Sigmoid colon (tissue), 6 donors: ENCODE measurements at regions not wholly inside any gene's neighbourhood (a gene's known extent, or its start where the extent isn't known, plus 50 kb on each side); places are given as distances from the start of the nearest gene placed in this dataset.

Source experiments
- DNase-seq: peaks from one replicate; pipeline ENCODE4 v3.0.0-alpha.2; 2019
- H3K27ac ChIP-seq, 4 donors: fragments of 200-600 bp; sonication (generic); one replicate each; pipeline ENCODE4 v1.5.1; 2016 to 2019; ENCODE audit warnings: mild to moderate bottlenecking in 1 of 4
- H3K27me3 ChIP-seq, 3 donors: fragments of 200-600 bp; sonication (generic); one replicate each; pipeline ENCODE4 v1.5.1; 2019; ENCODE audit warnings: mild to moderate bottlenecking in 1 of 3
- H3K36me3 ChIP-seq, 4 donors: fragments of 200-600 bp; sonication (generic); one replicate each; pipeline ENCODE4 v1.5.1; 2016 to 2019
- H3K4me1 ChIP-seq, 4 donors: fragments of 200-600 bp; sonication (generic); one replicate each; pipeline ENCODE4 v1.5.1; 2017 to 2019
- H3K4me3 ChIP-seq, 4 donors: fragments of 200-600 bp; sonication (generic); one replicate each; pipeline ENCODE4 v1.5.1; 2017 to 2019; ENCODE audit warnings: mild to moderate bottlenecking in 2 of 4, moderate library complexity in 1 of 4
- H3K9me3 ChIP-seq, 4 donors: fragments of 200-600 bp in 3 of 4; sonication (generic) in 3 of 4; one replicate each; pipeline versions ENCODE4 v1.5.1 to v1.6.1; 2013 to 2019
- EP300 ChIP-seq, 4 donors: sonication (generic); formaldehyde crosslinking; IDR thresholded peaks; one replicate each; pipeline ENCODE4 v1.6.1; 2017; ENCODE audit warnings: antibody characterized with exemption in 4 of 4
- POLR2A ChIP-seq, 2 donors: fragments of 450-650 bp; IDR thresholded peaks; one replicate each; pipeline ENCODE4 v1.6.1; 2016; ENCODE audit warnings: antibody characterized with exemption in 2 of 2, mild to moderate bottlenecking in 2 of 2, moderate library complexity in 2 of 2
- POLR2AphosphoS5 ChIP-seq, 4 donors: sonication (generic); formaldehyde crosslinking; IDR thresholded peaks; one replicate each; pipeline ENCODE4 v1.6.1; 2017; ENCODE audit warnings: antibody characterized with exemption in 4 of 4
- WGBS, 2 donors: extraction: QIAGEN DNeasy Blood & Tissue Kit; methylation state at CpG; one replicate each; pipeline ENCODE4 v1.1.7; 2013; 5-methylcytosine and 5-hydroxymethylcytosine counted together
- intact Hi-C: fragments of 100-400 bp; cut with DNase I; formaldehyde crosslinking; loops from one replicate; pipeline ENCODE4 v1.15.1; 2023
- TF ChIP-seq, protein P1 (sequence below), 4 experiments: fragments of 450-650 bp in 3 of 4; fragments of 200-600 bp in 1 of 4; IDR thresholded peaks; one replicate each; pipeline ENCODE4 v1.5.1; 2016 to 2019; ENCODE audit warnings: antibody characterized with exemption in 4 of 4, mild to moderate bottlenecking in 3 of 4, moderate library complexity in 2 of 4
- donor health status: healthy with polysubstance abuse.
- donor health status: healthy.

DNA sequence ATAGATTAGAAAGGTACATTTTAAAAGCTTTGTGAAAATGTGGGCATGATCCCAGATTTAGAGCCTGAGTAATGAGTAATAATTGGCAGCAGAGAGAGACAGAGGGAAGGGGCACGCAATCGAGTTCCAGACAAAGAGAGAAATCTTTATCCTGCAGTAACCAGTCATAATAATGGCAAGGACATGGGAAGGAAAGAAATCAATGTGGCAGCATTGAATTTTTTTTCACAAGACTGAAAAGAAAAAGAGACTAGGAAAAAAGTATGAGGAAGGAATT lies 790.8 kb upstream of the SOX9 start:
- TF ChIP-seq, protein P1, sequence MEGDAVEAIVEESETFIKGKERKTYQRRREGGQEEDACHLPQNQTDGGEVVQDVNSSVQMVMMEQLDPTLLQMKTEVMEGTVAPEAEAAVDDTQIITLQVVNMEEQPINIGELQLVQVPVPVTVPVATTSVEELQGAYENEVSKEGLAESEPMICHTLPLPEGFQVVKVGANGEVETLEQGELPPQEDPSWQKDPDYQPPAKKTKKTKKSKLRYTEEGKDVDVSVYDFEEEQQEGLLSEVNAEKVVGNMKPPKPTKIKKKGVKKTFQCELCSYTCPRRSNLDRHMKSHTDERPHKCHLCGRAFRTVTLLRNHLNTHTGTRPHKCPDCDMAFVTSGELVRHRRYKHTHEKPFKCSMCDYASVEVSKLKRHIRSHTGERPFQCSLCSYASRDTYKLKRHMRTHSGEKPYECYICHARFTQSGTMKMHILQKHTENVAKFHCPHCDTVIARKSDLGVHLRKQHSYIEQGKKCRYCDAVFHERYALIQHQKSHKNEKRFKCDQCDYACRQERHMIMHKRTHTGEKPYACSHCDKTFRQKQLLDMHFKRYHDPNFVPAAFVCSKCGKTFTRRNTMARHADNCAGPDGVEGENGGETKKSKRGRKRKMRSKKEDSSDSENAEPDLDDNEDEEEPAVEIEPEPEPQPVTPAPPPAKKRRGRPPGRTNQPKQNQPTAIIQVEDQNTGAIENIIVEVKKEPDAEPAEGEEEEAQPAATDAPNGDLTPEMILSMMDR (IDR thresholded peaks at IDR 0.05): no peak
- no peak for TF ChIP-seq EP300 (IDR thresholded peaks at IDR 0.05)
- 65 to 91% methylated on average over 2 of the region's 2 CpGs for WGBS, 2 donors
- no peak overlapping the region for H3K27ac ChIP-seq
- no peaks in the 10 kb centered on the region for H3K27me3 ChIP-seq
- H3K9me3 ChIP-seq: no peaks in the 10 kb centered on the region
- H3K36me3 ChIP-seq: no peaks in the 10 kb centered on the region
- no peak for DNase-seq
- H3K4me3 ChIP-seq: no peak overlapping the region
- intact Hi-C loops: no loop called here
- no peaks in the 10 kb centered on the region for H3K4me1 ChIP-seq

DNA sequence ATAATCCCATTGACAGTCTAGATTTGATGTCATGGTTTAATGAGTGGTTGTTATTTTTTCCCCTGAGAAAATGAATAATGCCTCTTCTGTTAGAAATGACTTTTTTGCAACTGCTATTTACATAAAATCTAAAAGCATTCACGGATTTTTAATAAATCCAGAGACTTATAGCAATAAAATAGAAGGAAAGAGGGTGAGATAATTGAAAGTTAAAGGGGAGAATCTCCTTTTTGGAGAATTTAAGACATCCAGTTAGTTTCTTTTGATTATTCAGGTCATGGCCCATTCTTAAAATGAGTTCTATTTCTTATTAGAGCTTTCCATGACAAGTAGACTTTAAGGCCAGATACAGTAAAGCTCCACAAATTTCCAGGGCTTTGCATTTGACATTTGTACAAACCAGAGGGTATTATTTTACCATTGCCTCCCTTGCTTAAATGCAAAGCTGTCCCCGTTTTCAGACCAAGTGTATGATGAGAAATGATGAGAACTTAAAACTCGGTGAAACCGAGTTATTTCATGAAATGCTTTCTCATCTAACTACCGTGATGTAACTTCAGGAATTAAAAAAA lies 789.0 kb upstream of the SOX9 start:
- WGBS, 2 donors: 81 to 85% methylated on average over 5 of the region's 5 CpGs
- Histone ChIP-seq H3K27ac (no peak overlapping the region), H3K9me3 (no peaks in the 10 kb centered on the region), H3K36me3 (no peaks in the 10 kb centered on the region), H3K4me3 (no peak overlapping the region), H3K4me1 (no peaks in the 10 kb centered on the region), H3K27me3 (no peaks in the 10 kb centered on the region)
- TF ChIP-seq EP300 (IDR thresholded peaks at IDR 0.05) (no peak), POLR2A (IDR thresholded peaks at IDR 0.05) (no peak), POLR2AphosphoS5 (IDR thresholded peaks at IDR 0.05) (no peak)
- TF ChIP-seq, protein P1 (IDR thresholded peaks at IDR 0.05): no peak
- intact Hi-C loops: no loop called here
- DNase-seq: no peak

DNA sequence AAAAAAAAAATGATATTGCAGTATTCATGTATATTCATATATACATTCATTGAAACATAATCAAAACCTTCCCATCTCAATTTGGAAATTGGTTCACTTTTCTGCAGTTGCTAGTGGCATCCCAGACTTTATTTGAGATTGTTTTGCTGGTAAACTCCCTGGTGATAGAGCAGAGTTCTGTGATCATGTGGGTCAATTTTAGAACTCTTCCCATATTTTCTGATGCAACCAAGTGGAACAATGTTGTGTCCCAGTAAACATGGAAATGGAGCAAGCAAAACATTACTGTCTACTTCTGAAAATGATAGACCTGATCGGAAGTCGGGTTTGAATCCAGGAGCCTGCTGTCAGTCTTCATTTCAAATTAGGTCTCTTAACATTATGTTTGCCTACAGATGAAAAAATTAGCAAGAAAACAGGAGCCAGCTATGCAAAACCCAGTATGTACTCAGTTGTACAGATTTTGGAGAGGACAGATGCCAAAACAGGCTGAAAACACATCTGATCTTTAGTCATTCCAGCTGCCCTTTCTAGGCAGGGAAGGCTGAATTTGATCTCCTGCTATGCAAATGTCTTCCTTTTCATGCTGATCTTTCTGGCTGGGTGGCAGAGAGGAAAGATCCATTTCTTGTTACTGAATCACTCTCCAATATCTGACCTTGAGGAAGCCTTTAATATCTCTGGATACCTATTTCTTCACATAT lies 786.6 kb upstream of the SOX9 start:
- Histone ChIP-seq H3K36me3 (no peaks in the 10 kb centered on the region), H3K27me3 (no peaks in the 10 kb centered on the region), H3K4me1 (peaks cover 0 to 9% (median 1%) of the 10 kb centered on the region in 4 donors), H3K4me3 (no peak overlapping the region), H3K27ac (no peak overlapping the region), H3K9me3 (no peaks in the 10 kb centered on the region)
- 90 to 96% methylated on average over 2 of the region's 2 CpGs for WGBS, 2 donors
- no peak for TF ChIP-seq POLR2AphosphoS5 (IDR thresholded peaks at IDR 0.05)
- TF ChIP-seq, protein P1 (IDR thresholded peaks at IDR 0.05): no peak
- intact Hi-C loops: no loop called here
- no peak for DNase-seq

DNA sequence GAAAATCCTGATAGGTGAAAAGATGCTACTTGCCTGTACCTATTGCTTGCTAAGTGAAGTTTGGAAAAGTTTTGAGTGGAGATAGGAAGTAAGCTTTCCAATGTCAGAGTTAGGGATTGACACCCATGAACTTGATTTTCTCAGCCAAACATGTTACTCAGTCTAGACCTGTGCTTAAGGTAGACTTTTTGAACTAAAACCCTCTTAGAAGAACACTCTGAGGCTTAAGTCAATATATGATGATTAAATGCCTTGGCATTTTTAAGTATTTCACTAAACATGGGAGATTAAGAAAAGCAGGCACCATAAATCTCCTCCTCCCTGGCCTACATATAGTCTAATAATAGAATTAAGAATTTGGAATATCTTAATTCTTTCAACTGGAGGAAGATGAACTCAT lies 785.6 kb upstream of the SOX9 start:
- Histone ChIP-seq H3K27ac (no peak overlapping the region), H3K27me3 (no peaks in the 10 kb centered on the region), H3K9me3 (no peaks in the 10 kb centered on the region), H3K4me1 (peaks cover 0 to 11% (median 1%) of the 10 kb centered on the region in 4 donors), H3K36me3 (no peaks in the 10 kb centered on the region), H3K4me3 (no peak overlapping the region)
- TF ChIP-seq POLR2A (IDR thresholded peaks at IDR 0.05) (no peak), POLR2AphosphoS5 (IDR thresholded peaks at IDR 0.05) (no peak), EP300 (IDR thresholded peaks at IDR 0.05) (no peak)
- TF ChIP-seq, protein P1 (IDR thresholded peaks at IDR 0.05): no peak
- DNase-seq: no peak
- intact Hi-C loops: no loop called here

DNA sequence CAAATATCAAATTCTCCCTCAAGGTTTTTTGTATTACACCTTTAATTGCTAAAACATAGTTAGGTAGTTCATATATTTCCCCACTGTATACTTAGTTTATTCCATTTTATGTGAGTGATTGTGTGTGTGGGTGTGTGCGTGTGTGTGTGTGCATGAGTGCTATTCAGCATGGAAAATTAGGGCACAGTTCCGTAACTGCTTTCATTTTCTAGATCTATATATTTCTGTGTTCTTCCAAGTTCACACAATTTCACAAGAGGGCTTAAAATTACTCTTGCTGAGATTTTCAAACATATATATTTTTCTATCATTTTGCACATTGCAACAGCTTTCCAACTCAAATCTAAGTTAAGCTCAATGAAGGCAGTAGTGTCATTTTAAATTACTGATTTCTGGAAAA lies 782.9 kb upstream of the SOX9 start:
- WGBS, 2 donors: 16 to 60% methylated on average over 2 of the region's 2 CpGs
- TF ChIP-seq POLR2A (IDR thresholded peaks at IDR 0.05): no peak
- H3K36me3 ChIP-seq: no peaks in the 10 kb centered on the region
- DNase-seq: no peak
- no peak overlapping the region for H3K4me3 ChIP-seq
- no peaks in the 10 kb centered on the region for H3K9me3 ChIP-seq
- no peak overlapping the region for H3K27ac ChIP-seq
- H3K27me3 ChIP-seq: no peaks in the 10 kb centered on the region
- peaks cover 0 to 11% (median 1%) of the 10 kb centered on the region in 4 donors for H3K4me1 ChIP-seq
- intact Hi-C loops: no loop called here
